Right atrium auricular region (tissue), 2 donors: ENCODE measurements at regions not wholly inside any gene's neighbourhood (a gene's known extent, or its start where the extent isn't known, plus 50 kb on each side); places are given as distances from the start of the nearest gene placed in this dataset.

Experiments used
- DNase-seq: peaks from one replicate; pipeline ENCODE4 v3.0.0-alpha.2; 2019; ENCODE audit warnings: low spot score
- H3K27ac ChIP-seq, 2 donors: fragments of 200-600 bp; sonication (generic); 1 replicate in 1 of 2; 2 replicates in 1 of 2; pipeline ENCODE4 v1.5.1; 2016 to 2019
- H3K27me3 ChIP-seq, 2 donors: fragments of 200-600 bp; sonication (generic); one replicate each; pipeline versions ENCODE4 v1.5.1 to v1.6.0; 2017 to 2019
- H3K36me3 ChIP-seq: fragments of 200-600 bp; sonication (generic); one replicate; pipeline ENCODE4 v1.5.1; 2016
- H3K4me1 ChIP-seq, 2 donors: fragments of 200-600 bp; sonication (generic); one replicate each; pipeline versions ENCODE4 v1.5.1 to v1.6.0; 2017 to 2019
- H3K4me3 ChIP-seq, 2 donors: fragments of 200-600 bp; sonication (generic); 1 replicate in 1 of 2; 2 replicates in 1 of 2; pipeline ENCODE4 v1.5.1; 2017 to 2019; ENCODE audit warnings: mild to moderate bottlenecking in 1 of 2, moderate library complexity in 1 of 2
- H3K9me3 ChIP-seq, 2 donors: fragments of 200-600 bp; sonication (generic); one replicate each; pipeline ENCODE4 v1.5.1; 2019
- CTCF ChIP-seq, 2 donors: fragments of 200-600 bp; sonication (generic); IDR thresholded peaks; one replicate each; pipeline ENCODE4 v1.5.1; 2019; ENCODE audit warnings: antibody characterized with exemption in 2 of 2

GRCh38 chr21:23475281-23476219, 2131.7 kb downstream of the MRPL39 start:
- Histone ChIP-seq H3K9me3 (no peaks in the 10 kb centered on the region), H3K4me3 (no peak overlapping the region), H3K27ac (no peak overlapping the region), H3K27me3 (no peaks in the 10 kb centered on the region), H3K36me3 (no peaks in the 10 kb centered on the region), H3K4me1 (no peaks in the 10 kb centered on the region)
- no peak for TF ChIP-seq CTCF (IDR thresholded peaks at IDR 0.05)
- no peak for DNase-seq

- no peaks in the 10 kb centered on the region for H3K4me1 ChIP-seq
- no peak for TF ChIP-seq CTCF (IDR thresholded peaks at IDR 0.05)
- DNase-seq, result no peak
- H3K9me3 ChIP-seq, result no peaks in the 10 kb centered on the region
- no peaks in the 10 kb centered on the region for H3K36me3 ChIP-seq
- no peak overlapping the region for H3K27ac ChIP-seq
- H3K4me3 ChIP-seq, result no peak overlapping the region
- H3K27me3 ChIP-seq, result no peaks in the 10 kb centered on the region
These were observed 2135.4 kb downstream of the MRPL39 start for GRCh38 chr21:23471877-23472276.

- no peak for TF ChIP-seq CTCF (IDR thresholded peaks at IDR 0.05)
- no peaks in the 10 kb centered on the region for H3K27me3 ChIP-seq
- no peak overlapping the region for H3K4me3 ChIP-seq
These were observed 2143.9 kb downstream of the MRPL39 start for GRCh38 chr21:23463365-23463764.

GRCh38 chr21:23455676-23456075, 2151.6 kb downstream of the MRPL39 start:
- no peak overlapping the region for H3K27ac ChIP-seq

More at GRCh38 chr21:23463365-23463764, 2143.9 kb downstream of the MRPL39 start:
- H3K9me3 ChIP-seq, result peaks cover 0 to 11% of the 10 kb centered on the region in 2 donors
- H3K36me3 ChIP-seq, result no peaks in the 10 kb centered on the region
- DNase-seq, result no peak
- no peak overlapping the region for H3K27ac ChIP-seq
- H3K4me1 ChIP-seq, result no peaks in the 10 kb centered on the region

GRCh38 chr21:23452384-23453083, 2154.7 kb downstream of the MRPL39 start:
- no peak for TF ChIP-seq CTCF (IDR thresholded peaks at IDR 0.05)
- DNase-seq, result no peak
- no peak overlapping the region for H3K4me3 ChIP-seq
- H3K27ac ChIP-seq, result no peak overlapping the region
- H3K27me3 ChIP-seq, result no peaks in the 10 kb centered on the region
- H3K4me1 ChIP-seq, result no peaks in the 10 kb centered on the region
- H3K9me3 ChIP-seq, result no peaks in the 10 kb centered on the region
- H3K36me3 ChIP-seq, result no peaks in the 10 kb centered on the region

More at GRCh38 chr21:23455676-23456075, 2151.6 kb downstream of the MRPL39 start:
- H3K4me3 ChIP-seq, result no peak overlapping the region
- no peaks in the 10 kb centered on the region for H3K27me3 ChIP-seq
- H3K36me3 ChIP-seq, result no peaks in the 10 kb centered on the region
- no peaks in the 10 kb centered on the region for H3K9me3 ChIP-seq
- H3K4me1 ChIP-seq, result no peaks in the 10 kb centered on the region
- DNase-seq, result no peak
- no peak for TF ChIP-seq CTCF (IDR thresholded peaks at IDR 0.05)
